ENCODE measurements at regions not wholly inside any gene's neighbourhood (a gene's known extent, or its start where the extent isn't known, plus 50 kb on each side); places are given as distances from the start of the nearest gene placed in this dataset.

DNA sequence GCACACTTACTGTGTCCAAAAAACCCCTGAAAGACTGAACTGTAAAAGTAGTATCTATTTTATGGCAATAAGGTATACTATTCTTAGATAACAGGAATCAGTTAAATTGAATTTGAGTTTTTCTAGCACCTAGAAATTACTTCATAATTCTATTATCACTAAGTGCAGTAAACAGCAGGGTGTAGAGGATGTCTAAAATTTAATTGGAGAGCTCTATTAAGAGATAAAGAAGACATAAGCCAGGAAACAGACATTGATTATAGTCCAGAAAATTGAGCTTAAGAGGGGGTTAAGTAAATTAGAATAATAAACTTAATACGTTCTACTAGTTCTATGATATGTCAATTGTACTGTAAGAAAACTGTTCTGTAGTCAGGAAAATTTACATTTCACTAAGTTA lies 403.5 kb upstream of the CBLB start:
- no peaks in the 10 kb centered on the region for H3K9me3 ChIP-seq
- intact Hi-C loops (cut with DNase I, micrococcal nuclease), result no loop called here
- ATAC-seq, result no peak

DNA sequence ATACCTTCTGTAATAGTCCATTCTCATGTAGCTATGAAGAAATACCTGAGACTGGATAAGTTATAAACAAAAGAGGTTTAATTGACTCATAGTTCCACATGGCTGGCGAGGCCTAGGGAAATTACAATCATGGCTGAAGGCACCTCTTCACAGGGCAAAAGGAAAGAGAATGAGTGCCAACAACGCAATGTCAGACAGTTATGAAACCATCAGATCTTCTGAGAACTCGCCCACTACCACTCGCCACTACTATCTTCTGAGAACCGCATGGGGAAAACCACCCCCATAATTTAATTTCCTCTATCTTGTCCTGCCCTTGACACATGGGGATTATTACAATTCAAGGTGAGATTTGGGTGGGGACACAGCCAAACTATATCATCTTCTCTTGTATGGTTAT lies 406.8 kb upstream of the CBLB start:
- no peaks in the 10 kb centered on the region for H3K4me1 ChIP-seq (ENCODE audit: low read depth)
- no peaks in the 10 kb centered on the region for H3K9me3 ChIP-seq
- TF ChIP-seq, protein P1, sequence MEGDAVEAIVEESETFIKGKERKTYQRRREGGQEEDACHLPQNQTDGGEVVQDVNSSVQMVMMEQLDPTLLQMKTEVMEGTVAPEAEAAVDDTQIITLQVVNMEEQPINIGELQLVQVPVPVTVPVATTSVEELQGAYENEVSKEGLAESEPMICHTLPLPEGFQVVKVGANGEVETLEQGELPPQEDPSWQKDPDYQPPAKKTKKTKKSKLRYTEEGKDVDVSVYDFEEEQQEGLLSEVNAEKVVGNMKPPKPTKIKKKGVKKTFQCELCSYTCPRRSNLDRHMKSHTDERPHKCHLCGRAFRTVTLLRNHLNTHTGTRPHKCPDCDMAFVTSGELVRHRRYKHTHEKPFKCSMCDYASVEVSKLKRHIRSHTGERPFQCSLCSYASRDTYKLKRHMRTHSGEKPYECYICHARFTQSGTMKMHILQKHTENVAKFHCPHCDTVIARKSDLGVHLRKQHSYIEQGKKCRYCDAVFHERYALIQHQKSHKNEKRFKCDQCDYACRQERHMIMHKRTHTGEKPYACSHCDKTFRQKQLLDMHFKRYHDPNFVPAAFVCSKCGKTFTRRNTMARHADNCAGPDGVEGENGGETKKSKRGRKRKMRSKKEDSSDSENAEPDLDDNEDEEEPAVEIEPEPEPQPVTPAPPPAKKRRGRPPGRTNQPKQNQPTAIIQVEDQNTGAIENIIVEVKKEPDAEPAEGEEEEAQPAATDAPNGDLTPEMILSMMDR (IDR thresholded peaks at IDR 0.05), result no peak
- DNase-seq (no peak), ATAC-seq (no peak)
- H3K4me3 ChIP-seq, result no peak overlapping the region
- no peaks in the 10 kb centered on the region for H3K36me3 ChIP-seq (ENCODE audit: low read depth)
- intact Hi-C loops (cut with DNase I, micrococcal nuclease), result no loop called here

More for the DNA sequence above, 403.5 kb upstream of the CBLB start:
- Histone ChIP-seq H3K4me3 (no peak overlapping the region), H3K4me1 (ENCODE audit: low read depth) (no peaks in the 10 kb centered on the region), H3K36me3 (ENCODE audit: low read depth) (no peaks in the 10 kb centered on the region)
- TF ChIP-seq, protein P1 (IDR thresholded peaks at IDR 0.05), result no peak
- no peak for DNase-seq

DNA sequence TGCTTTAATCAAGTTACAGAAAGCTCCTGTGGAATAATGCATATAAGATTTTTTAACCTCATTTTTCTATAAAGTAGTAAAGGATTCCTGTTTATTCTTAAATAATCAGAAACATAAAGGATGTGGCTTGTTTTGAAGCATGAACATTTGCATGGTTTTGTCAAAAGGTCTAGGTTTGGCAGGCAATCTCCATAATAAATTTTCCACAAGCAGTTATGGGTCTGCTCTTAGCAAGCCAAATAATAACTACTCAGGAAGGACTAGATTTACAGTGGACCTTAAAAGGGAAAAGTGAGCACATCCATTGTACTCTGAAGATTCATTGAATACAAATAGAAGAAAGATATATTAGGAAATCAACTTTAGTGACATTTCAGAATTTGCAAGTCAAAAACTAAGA lies 407.3 kb upstream of the CBLB start:
- H3K4me3 ChIP-seq, result no peak overlapping the region
- intact Hi-C loops (cut with DNase I, micrococcal nuclease), result no loop called here
- TF ChIP-seq, protein P1 (IDR thresholded peaks at IDR 0.05), result no peak
- ATAC-seq (no peak), DNase-seq (no peak)
- no peaks in the 10 kb centered on the region for H3K36me3 ChIP-seq (ENCODE audit: low read depth)
- no peaks in the 10 kb centered on the region for H3K9me3 ChIP-seq
- no peaks in the 10 kb centered on the region for H3K4me1 ChIP-seq (ENCODE audit: low read depth)

DNA sequence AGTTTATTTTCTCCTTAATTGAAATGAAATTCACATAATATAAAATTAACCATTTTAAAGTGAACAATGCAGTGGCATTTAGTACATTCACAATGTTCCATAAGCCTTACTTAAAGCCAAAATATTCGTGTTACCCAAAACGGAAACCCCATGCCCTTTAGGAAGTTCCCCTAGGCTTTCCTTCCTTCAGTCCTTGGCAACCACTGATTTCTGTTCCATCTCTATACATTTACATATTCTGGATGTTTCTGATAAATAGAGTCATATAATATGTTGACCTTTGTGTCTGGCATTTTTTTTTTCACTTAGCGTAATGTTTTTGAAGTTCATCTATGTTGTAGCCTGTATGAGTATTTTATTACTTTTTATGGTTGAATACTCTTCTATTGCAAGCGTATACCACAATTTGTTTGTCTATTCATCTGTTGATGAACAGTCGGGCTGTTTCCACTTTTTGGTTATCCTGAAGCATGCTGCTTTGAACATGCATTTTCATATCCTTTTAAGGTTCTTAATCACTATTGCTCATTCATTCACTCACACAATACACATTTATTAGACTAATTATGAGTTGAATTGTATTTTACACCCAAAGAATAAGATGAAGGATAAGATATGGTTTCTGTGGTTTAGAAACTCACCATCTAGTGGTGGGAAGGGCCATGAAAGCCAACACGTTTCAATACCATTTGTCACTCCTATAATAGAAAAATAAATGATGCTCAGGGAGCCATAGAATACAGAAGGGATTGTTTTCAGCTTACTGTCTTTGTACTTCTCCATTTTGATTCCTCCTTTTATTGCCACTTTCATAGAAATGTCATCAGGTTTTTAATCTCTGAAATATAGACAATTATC lies 408.2 kb upstream of the CBLB start:
- Histone ChIP-seq H3K4me3 (no peak overlapping the region), H3K9me3 (no peaks in the 10 kb centered on the region), H3K36me3 (ENCODE audit: low read depth) (no peaks in the 10 kb centered on the region), H3K4me1 (ENCODE audit: low read depth) (no peaks in the 10 kb centered on the region)
- TF ChIP-seq, protein P1 (IDR thresholded peaks at IDR 0.05), result no peak
- DNase-seq (no peak), ATAC-seq (no peak)
- intact Hi-C loops (cut with DNase I, micrococcal nuclease), result no loop called here

DNA sequence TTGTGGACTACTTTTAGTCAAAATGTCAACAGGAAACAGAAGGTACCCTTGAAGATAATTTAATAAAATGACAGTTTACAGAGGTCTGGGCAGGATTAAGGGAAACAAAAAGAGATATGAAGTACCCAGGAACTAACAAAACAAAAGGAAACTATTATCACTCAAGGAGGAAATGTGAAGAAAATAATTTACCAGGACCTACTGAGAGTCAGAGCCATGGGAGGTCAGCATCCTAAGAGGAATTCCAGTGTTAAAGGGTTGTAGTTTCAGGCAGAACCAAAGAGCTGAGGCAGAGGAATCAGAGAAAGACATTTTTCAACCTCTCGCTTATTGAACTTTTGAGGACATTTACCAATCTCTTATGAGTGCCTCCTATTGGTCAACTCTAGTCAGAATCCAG lies 408.9 kb upstream of the CBLB start:
- DNase-seq (no peak), ATAC-seq (no peak)
- Histone ChIP-seq H3K4me1 (ENCODE audit: low read depth) (no peaks in the 10 kb centered on the region), H3K9me3 (no peaks in the 10 kb centered on the region), H3K36me3 (ENCODE audit: low read depth) (no peaks in the 10 kb centered on the region), H3K4me3 (no peak overlapping the region)
- intact Hi-C loops (cut with DNase I, micrococcal nuclease), result no loop called here
- TF ChIP-seq, protein P1 (IDR thresholded peaks at IDR 0.05), result no peak

All from mucosa of descending colon (tissue), 3 donors.